Suprapubic skin (tissue), 4 donors: ENCODE measurements at regions not wholly inside any gene's neighbourhood (a gene's known extent, or its start where the extent isn't known, plus 50 kb on each side); places are given as distances from the start of the nearest gene placed in this dataset.

Experiments used
- DNase-seq, 2 donors: peaks; one replicate each; pipeline ENCODE4 v3.0.0-alpha.2; 2019; ENCODE audit warnings: low spot score in 2 of 2
- H3K27ac ChIP-seq: fragments of 200-600 bp; sonication (generic); one replicate; pipeline ENCODE4 v1.5.1; 2019
- H3K27me3 ChIP-seq: fragments of 200-600 bp; sonication (generic); one replicate; pipeline ENCODE4 v1.5.1; 2019
- H3K36me3 ChIP-seq: fragments of 200-600 bp; sonication (generic); one replicate; pipeline ENCODE4 v1.5.1; 2019
- H3K4me1 ChIP-seq: fragments of 200-600 bp; sonication (generic); one replicate; pipeline ENCODE4 v1.5.1; 2019
- H3K4me3 ChIP-seq: fragments of 200-600 bp; sonication (generic); one replicate; pipeline ENCODE4 v1.5.1; 2019; ENCODE audit warnings: mild to moderate bottlenecking
- H3K9me3 ChIP-seq: fragments of 200-600 bp; sonication (generic); one replicate; pipeline ENCODE4 v1.5.1; 2019
- CTCF ChIP-seq, 2 donors: fragments of 200-600 bp in 1 of 2; fragments of 450-650 bp in 1 of 2; sonication (generic) in 1 of 2; IDR thresholded peaks; one replicate each; pipeline ENCODE4 v1.5.1; 2016 to 2019; ENCODE audit warnings: antibody characterized with exemption in 2 of 2, mild to moderate bottlenecking in 1 of 2, moderate library complexity in 1 of 2
- EP300 ChIP-seq: sonication (generic); formaldehyde crosslinking; IDR thresholded peaks from one replicate; pipeline ENCODE4 v1.6.1; 2017; ENCODE audit warnings: antibody characterized with exemption
- POLR2A ChIP-seq, 2 donors: fragments of 450-650 bp; IDR thresholded peaks; one replicate each; pipeline ENCODE4 v1.6.1; 2017; ENCODE audit warnings: antibody characterized with exemption in 2 of 2, mild to moderate bottlenecking in 2 of 2, moderate library complexity in 2 of 2
- POLR2AphosphoS5 ChIP-seq, 3 donors: sonication (generic); formaldehyde crosslinking; IDR thresholded peaks; one replicate each; pipeline ENCODE4 v1.6.1; 2017; ENCODE audit warnings: antibody characterized with exemption in 3 of 3
- WGBS: methylation state at CpG from one replicate; pipeline ENCODE4 v1.1.5; 2018; 5-methylcytosine and 5-hydroxymethylcytosine counted together

GRCh38 chr10:83945982-83946718, 193.2 kb upstream of the GHITM start:
- no peaks in the 10 kb centered on the region for H3K9me3 ChIP-seq
- H3K36me3 ChIP-seq: no peaks in the 10 kb centered on the region
- no peaks in the 10 kb centered on the region for H3K4me1 ChIP-seq
- no peak for DNase-seq
- H3K4me3 ChIP-seq: no peak overlapping the region
- WGBS: 39% methylated on average over 17 of the region's 17 CpGs
- TF ChIP-seq EP300: no peak
- TF ChIP-seq POLR2AphosphoS5 (IDR thresholded peaks at IDR 0.05): no peak
- no peak for TF ChIP-seq CTCF (IDR thresholded peaks at IDR 0.05)
- TF ChIP-seq POLR2A (IDR thresholded peaks at IDR 0.05): no peak
- H3K27ac ChIP-seq: no peak overlapping the region
- H3K27me3 ChIP-seq: no peaks in the 10 kb centered on the region

GRCh38 chr10:83952314-83952713, 187.0 kb upstream of the GHITM start:
- Histone ChIP-seq H3K4me3 (no peak overlapping the region), H3K4me1 (no peaks in the 10 kb centered on the region), H3K27ac (no peak overlapping the region), H3K36me3 (no peaks in the 10 kb centered on the region), H3K9me3 (no peaks in the 10 kb centered on the region), H3K27me3 (no peaks in the 10 kb centered on the region)
- WGBS: 83% methylated on average over 1 of the region's 1 CpG
- no peak for DNase-seq
- TF ChIP-seq CTCF (IDR thresholded peaks at IDR 0.05) (no peak), POLR2A (IDR thresholded peaks at IDR 0.05) (no peak), EP300 (no peak), POLR2AphosphoS5 (IDR thresholded peaks at IDR 0.05) (no peak)

GRCh38 chr10:83953589-83953988, 185.7 kb upstream of the GHITM start:
- WGBS: 66% methylated on average over 2 of the region's 2 CpGs
- TF ChIP-seq CTCF (IDR thresholded peaks at IDR 0.05) (no peak), POLR2AphosphoS5 (IDR thresholded peaks at IDR 0.05) (no peak), EP300 (no peak), POLR2A (IDR thresholded peaks at IDR 0.05) (no peak)
- Histone ChIP-seq H3K27me3 (no peaks in the 10 kb centered on the region), H3K27ac (no peak overlapping the region), H3K4me3 (no peak overlapping the region), H3K9me3 (no peaks in the 10 kb centered on the region), H3K36me3 (no peaks in the 10 kb centered on the region), H3K4me1 (no peaks in the 10 kb centered on the region)
- DNase-seq: no peak

- no peak overlapping the region for H3K27ac ChIP-seq
- 37% methylated on average over 4 of the region's 4 CpGs for WGBS
- H3K4me1 ChIP-seq: no peaks in the 10 kb centered on the region
These were observed 185.0 kb upstream of the GHITM start for GRCh38 chr10:83954193-83954799.

More at GRCh38 chr10:83954193-83954799, 185.0 kb upstream of the GHITM start:
- Histone ChIP-seq H3K9me3 (no peaks in the 10 kb centered on the region), H3K27me3 (no peaks in the 10 kb centered on the region), H3K36me3 (no peaks in the 10 kb centered on the region), H3K4me3 (no peak overlapping the region)
- TF ChIP-seq CTCF (IDR thresholded peaks at IDR 0.05) (no peak), EP300 (no peak), POLR2AphosphoS5 (IDR thresholded peaks at IDR 0.05) (no peak), POLR2A (IDR thresholded peaks at IDR 0.05) (no peak)
- DNase-seq: no peak
